ENCODE measurements at regions not wholly inside any gene's neighbourhood (a gene's known extent, or its start where the extent isn't known, plus 50 kb on each side); places are given as distances from the start of the nearest gene placed in this dataset.

DNA sequence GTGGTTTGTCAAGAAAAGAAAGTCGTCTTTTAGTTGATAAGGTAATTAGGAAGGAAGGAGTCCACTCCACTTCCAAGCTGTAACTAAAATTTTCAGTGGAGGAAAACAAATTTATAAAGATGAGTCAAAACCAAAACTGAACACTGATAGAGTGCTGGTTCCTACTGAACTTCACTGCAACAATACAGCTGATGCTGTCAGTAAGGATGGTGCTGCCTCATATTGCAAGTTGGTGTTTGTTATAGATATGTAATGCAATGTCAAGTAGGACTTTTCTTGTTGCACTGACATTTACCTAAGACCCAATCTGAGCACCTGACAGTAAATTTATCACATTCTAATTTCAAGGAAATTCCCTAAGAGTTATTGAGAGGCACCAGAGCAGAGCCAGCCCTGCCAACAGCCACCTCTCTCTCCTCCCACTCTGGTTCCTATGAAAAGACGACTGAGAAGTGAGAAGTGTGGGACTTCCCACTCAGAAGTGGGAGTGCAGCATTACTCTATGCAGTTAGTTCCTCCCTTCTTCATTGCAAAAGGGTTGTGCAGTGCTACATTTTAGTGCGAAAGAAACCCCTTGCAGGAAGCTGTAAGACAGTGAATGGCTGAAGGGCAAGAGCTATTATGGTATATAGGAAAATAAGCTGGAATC is 350.8 kb downstream of the NFIB start:
- DNase-seq: no peak
- Histone ChIP-seq H3K27ac (ENCODE audit: low read depth in 1 of 3, low read length in 2 of 3) (no peak overlapping the region), H3K9me3 (ENCODE audit: control insufficient read depth in 2 of 2, insufficient read depth in 1 of 2, low read depth in 1 of 2, low read length in 1 of 2) (no peaks in the 10 kb centered on the region), H3K4me3 (ENCODE audit: low read depth in 1 of 3, low read length in 3 of 3) (no peak overlapping the region), H3K4me1 (ENCODE audit: control insufficient read depth in 3 of 3, insufficient read depth in 2 of 3, low read depth in 1 of 3, low read length in 2 of 3) (no peaks in the 10 kb centered on the region), H3K27me3 (ENCODE audit: control insufficient read depth in 3 of 3, insufficient read depth in 3 of 3, low read length in 3 of 3) (no peaks in the 10 kb centered on the region), H3K36me3 (ENCODE audit: control insufficient read depth in 3 of 3, insufficient read depth in 2 of 3, low read depth in 1 of 3, low read length in 3 of 3) (no peaks in the 10 kb centered on the region)
- no peak for FAIRE-seq
- WGBS, 3 donors: 75 to 88% (median 79%) methylated on average over 3 of the region's 3 CpGs

DNA sequence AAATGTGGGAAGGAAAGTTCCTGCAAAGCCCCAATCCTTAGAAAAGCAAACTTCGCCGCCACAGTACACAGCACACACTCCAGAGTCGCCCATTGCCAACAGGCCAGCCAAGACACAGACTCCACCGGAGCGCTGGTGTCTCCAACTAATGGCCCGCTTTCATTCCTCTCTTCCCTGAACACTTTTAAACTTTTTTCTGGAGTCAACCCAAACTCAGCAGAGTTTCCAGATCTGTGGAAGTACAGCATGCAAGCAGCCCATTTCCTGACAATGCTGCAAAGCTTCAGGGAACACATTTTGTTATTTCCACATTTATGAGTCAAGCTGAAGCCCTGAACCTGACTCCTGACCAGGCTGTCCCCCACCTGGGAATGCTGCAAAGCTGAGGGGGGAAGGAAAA is 351.9 kb downstream of the NFIB start:
- Histone ChIP-seq H3K27me3 (ENCODE audit: control insufficient read depth in 3 of 3, insufficient read depth in 3 of 3, low read length in 3 of 3) (no peaks in the 10 kb centered on the region), H3K4me3 (ENCODE audit: low read depth in 1 of 3, low read length in 3 of 3) (no peak overlapping the region), H3K9me3 (ENCODE audit: control insufficient read depth in 2 of 2, insufficient read depth in 1 of 2, low read depth in 1 of 2, low read length in 1 of 2) (no peaks in the 10 kb centered on the region), H3K27ac (ENCODE audit: low read depth in 1 of 3, low read length in 2 of 3) (no peak overlapping the region), H3K36me3 (ENCODE audit: control insufficient read depth in 3 of 3, insufficient read depth in 2 of 3, low read depth in 1 of 3, low read length in 3 of 3) (no peaks in the 10 kb centered on the region), H3K4me1 (ENCODE audit: control insufficient read depth in 3 of 3, insufficient read depth in 2 of 3, low read depth in 1 of 3, low read length in 2 of 3) (no peaks in the 10 kb centered on the region)
- FAIRE-seq: no peak
- no peak for DNase-seq
- WGBS, 3 donors: 85 to 94% (median 85%) methylated on average over 6 of the region's 6 CpGs

GRCh38 chr9:13960011-13960765 is 353.8 kb downstream of the NFIB start:
- no peaks in the 10 kb centered on the region for H3K9me3 ChIP-seq (ENCODE audit: control insufficient read depth in 2 of 2, insufficient read depth in 1 of 2, low read depth in 1 of 2, low read length in 1 of 2)
- no peak overlapping the region for H3K4me3 ChIP-seq (ENCODE audit: low read depth in 1 of 3, low read length in 3 of 3)
- no peaks in the 10 kb centered on the region for H3K27me3 ChIP-seq (ENCODE audit: control insufficient read depth in 3 of 3, insufficient read depth in 3 of 3, low read length in 3 of 3)
- DNase-seq (no peak), FAIRE-seq (no peak)
- H3K27ac ChIP-seq (ENCODE audit: low read depth in 1 of 3, low read length in 2 of 3): no peak overlapping the region
- no peaks in the 10 kb centered on the region for H3K36me3 ChIP-seq (ENCODE audit: control insufficient read depth in 3 of 3, insufficient read depth in 2 of 3, low read depth in 1 of 3, low read length in 3 of 3)
- 89 to 94% (median 91%) methylated on average over 11 of the region's 11 CpGs for WGBS, 3 donors
- H3K4me1 ChIP-seq (ENCODE audit: control insufficient read depth in 3 of 3, insufficient read depth in 2 of 3, low read depth in 1 of 3, low read length in 2 of 3): no peaks in the 10 kb centered on the region

GRCh38 chr9:13958672-13959071 is 355.3 kb downstream of the NFIB start:
- no peak for FAIRE-seq
- 84 to 90% (median 86%) methylated on average over 1 of the region's 1 CpG for WGBS, 3 donors
- no peak for DNase-seq

GRCh38 chr9:13957089-13957488 is 356.9 kb downstream of the NFIB start:
- Histone ChIP-seq H3K27ac (ENCODE audit: low read depth in 1 of 3, low read length in 2 of 3) (no peak overlapping the region), H3K4me3 (ENCODE audit: low read depth in 1 of 3, low read length in 3 of 3) (no peak overlapping the region), H3K36me3 (ENCODE audit: control insufficient read depth in 3 of 3, insufficient read depth in 2 of 3, low read depth in 1 of 3, low read length in 3 of 3) (no peaks in the 10 kb centered on the region), H3K4me1 (ENCODE audit: control insufficient read depth in 3 of 3, insufficient read depth in 2 of 3, low read depth in 1 of 3, low read length in 2 of 3) (no peaks in the 10 kb centered on the region), H3K9me3 (ENCODE audit: control insufficient read depth in 2 of 2, insufficient read depth in 1 of 2, low read depth in 1 of 2, low read length in 1 of 2) (no peaks in the 10 kb centered on the region), H3K27me3 (ENCODE audit: control insufficient read depth in 3 of 3, insufficient read depth in 3 of 3, low read length in 3 of 3) (no peaks in the 10 kb centered on the region)
- DNase-seq (no peak), FAIRE-seq (no peak)
- WGBS, 3 donors: 65 to 76% (median 69%) methylated on average over 2 of the region's 2 CpGs

More at GRCh38 chr9:13958672-13959071, 355.3 kb downstream of the NFIB start:
- no peaks in the 10 kb centered on the region for H3K36me3 ChIP-seq (ENCODE audit: control insufficient read depth in 3 of 3, insufficient read depth in 2 of 3, low read depth in 1 of 3, low read length in 3 of 3)
- no peaks in the 10 kb centered on the region for H3K4me1 ChIP-seq (ENCODE audit: control insufficient read depth in 3 of 3, insufficient read depth in 2 of 3, low read depth in 1 of 3, low read length in 2 of 3)
- no peaks in the 10 kb centered on the region for H3K27me3 ChIP-seq (ENCODE audit: control insufficient read depth in 3 of 3, insufficient read depth in 3 of 3, low read length in 3 of 3)
- no peaks in the 10 kb centered on the region for H3K9me3 ChIP-seq (ENCODE audit: control insufficient read depth in 2 of 2, insufficient read depth in 1 of 2, low read depth in 1 of 2, low read length in 1 of 2)
- no peak overlapping the region for H3K4me3 ChIP-seq (ENCODE audit: low read depth in 1 of 3, low read length in 3 of 3)
- no peak overlapping the region for H3K27ac ChIP-seq (ENCODE audit: low read depth in 1 of 3, low read length in 2 of 3)

- WGBS, 3 donors: 55 to 60% (median 58%) methylated on average over 4 of the region's 4 CpGs
- no peak for FAIRE-seq
- no peaks in the 10 kb centered on the region for H3K27me3 ChIP-seq (ENCODE audit: control insufficient read depth in 3 of 3, insufficient read depth in 3 of 3, low read length in 3 of 3)
- no peaks in the 10 kb centered on the region for H3K36me3 ChIP-seq (ENCODE audit: control insufficient read depth in 3 of 3, insufficient read depth in 2 of 3, low read depth in 1 of 3, low read length in 3 of 3)
- no peak for DNase-seq
- H3K4me3 ChIP-seq (ENCODE audit: low read depth in 1 of 3, low read length in 3 of 3): no peak overlapping the region
- no peaks in the 10 kb centered on the region for H3K9me3 ChIP-seq (ENCODE audit: control insufficient read depth in 2 of 2, insufficient read depth in 1 of 2, low read depth in 1 of 2, low read length in 1 of 2)
- H3K4me1 ChIP-seq (ENCODE audit: control insufficient read depth in 3 of 3, insufficient read depth in 2 of 3, low read depth in 1 of 3, low read length in 2 of 3): no peaks in the 10 kb centered on the region
- H3K27ac ChIP-seq (ENCODE audit: low read depth in 1 of 3, low read length in 2 of 3): no peak overlapping the region
Observed at GRCh38 chr9:13956107-13956506, 357.8 kb downstream of the NFIB start.

DNA sequence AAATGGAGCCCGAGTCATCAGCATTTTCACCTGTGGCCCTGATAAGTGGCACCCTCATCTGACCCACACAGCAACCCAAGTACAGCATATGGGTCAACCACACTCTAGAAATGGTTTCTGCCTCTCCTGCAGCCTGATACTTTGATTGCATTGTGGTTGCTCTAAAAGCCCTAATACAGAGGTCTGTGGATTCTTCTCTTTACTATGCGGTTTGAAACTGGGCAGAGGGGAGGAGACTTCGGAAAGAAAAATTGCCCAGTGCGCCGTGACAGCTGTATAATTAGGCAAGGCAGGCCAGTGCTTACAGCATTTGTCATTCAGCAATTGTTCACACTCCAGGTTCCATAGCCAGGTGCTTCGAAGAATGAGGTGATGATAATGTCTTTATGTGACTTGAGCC is 361.0 kb downstream of the NFIB start:
- FAIRE-seq: no peak

DNA sequence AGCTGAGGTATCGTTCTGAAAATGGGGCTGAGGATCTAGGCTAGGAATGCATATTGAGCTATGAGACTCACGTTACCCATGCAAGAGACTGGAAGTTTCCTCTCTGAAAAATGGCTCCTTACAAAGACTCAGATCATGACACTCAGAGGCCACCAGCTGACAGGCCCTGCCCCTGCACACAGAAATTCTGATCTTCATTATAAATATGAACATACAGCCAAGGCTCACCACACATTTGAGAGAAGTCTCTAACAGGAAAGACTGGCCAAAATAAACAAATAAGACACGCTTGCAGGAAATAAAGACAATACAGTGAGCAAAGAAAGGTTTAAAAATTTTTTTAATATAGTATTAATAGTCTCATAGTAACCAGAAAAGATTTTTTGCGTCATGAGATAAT is 365.9 kb downstream of the NFIB start:
- Histone ChIP-seq H3K27ac (ENCODE audit: low read depth in 1 of 3, low read length in 2 of 3) (no peak overlapping the region), H3K36me3 (ENCODE audit: control insufficient read depth in 3 of 3, insufficient read depth in 2 of 3, low read depth in 1 of 3, low read length in 3 of 3) (no peaks in the 10 kb centered on the region), H3K9me3 (ENCODE audit: control insufficient read depth in 2 of 2, insufficient read depth in 1 of 2, low read depth in 1 of 2, low read length in 1 of 2) (no peaks in the 10 kb centered on the region), H3K27me3 (ENCODE audit: control insufficient read depth in 3 of 3, insufficient read depth in 3 of 3, low read length in 3 of 3) (no peaks in the 10 kb centered on the region), H3K4me1 (ENCODE audit: control insufficient read depth in 3 of 3, insufficient read depth in 2 of 3, low read depth in 1 of 3, low read length in 2 of 3) (no peaks in the 10 kb centered on the region), H3K4me3 (ENCODE audit: low read depth in 1 of 3, low read length in 3 of 3) (no peak overlapping the region)
- FAIRE-seq (no peak), DNase-seq (no peak)
- 75 to 85% (median 85%) methylated on average over 4 of the region's 4 CpGs for WGBS, 3 donors

More for the DNA sequence above, 361.0 kb downstream of the NFIB start:
- Histone ChIP-seq H3K4me1 (ENCODE audit: control insufficient read depth in 3 of 3, insufficient read depth in 2 of 3, low read depth in 1 of 3, low read length in 2 of 3) (no peaks in the 10 kb centered on the region), H3K27me3 (ENCODE audit: control insufficient read depth in 3 of 3, insufficient read depth in 3 of 3, low read length in 3 of 3) (no peaks in the 10 kb centered on the region), H3K36me3 (ENCODE audit: control insufficient read depth in 3 of 3, insufficient read depth in 2 of 3, low read depth in 1 of 3, low read length in 3 of 3) (no peaks in the 10 kb centered on the region), H3K9me3 (ENCODE audit: control insufficient read depth in 2 of 2, insufficient read depth in 1 of 2, low read depth in 1 of 2, low read length in 1 of 2) (no peaks in the 10 kb centered on the region), H3K4me3 (ENCODE audit: low read depth in 1 of 3, low read length in 3 of 3) (no peak overlapping the region), H3K27ac (ENCODE audit: low read depth in 1 of 3, low read length in 2 of 3) (no peak overlapping the region)
- 83 to 90% (median 85%) methylated on average over 6 of the region's 6 CpGs for WGBS, 3 donors
- DNase-seq: no peak

GRCh38 chr9:13943176-13943575 is 370.8 kb downstream of the NFIB start:
- FAIRE-seq: no peak
- no peaks in the 10 kb centered on the region for H3K36me3 ChIP-seq (ENCODE audit: control insufficient read depth in 3 of 3, insufficient read depth in 2 of 3, low read depth in 1 of 3, low read length in 3 of 3)
- H3K4me1 ChIP-seq (ENCODE audit: control insufficient read depth in 3 of 3, insufficient read depth in 2 of 3, low read depth in 1 of 3, low read length in 2 of 3): no peaks in the 10 kb centered on the region
- H3K27ac ChIP-seq (ENCODE audit: low read depth in 1 of 3, low read length in 2 of 3): no peak overlapping the region
- no peaks in the 10 kb centered on the region for H3K9me3 ChIP-seq (ENCODE audit: control insufficient read depth in 2 of 2, insufficient read depth in 1 of 2, low read depth in 1 of 2, low read length in 1 of 2)
- H3K27me3 ChIP-seq (ENCODE audit: control insufficient read depth in 3 of 3, insufficient read depth in 3 of 3, low read length in 3 of 3): no peaks in the 10 kb centered on the region
- H3K4me3 ChIP-seq (ENCODE audit: low read depth in 1 of 3, low read length in 3 of 3): no peak overlapping the region
- no peak for DNase-seq
